GM12878 (cell line): ENCODE measurements at regions not wholly inside any gene's neighbourhood (a gene's known extent, or its start where the extent isn't known, plus 50 kb on each side); places are given as distances from the start of the nearest gene placed in this dataset.

Experiments used
- ATAC-seq: fragments of 200-7000 bp; cut with Tn5 transposase; 3 replicates; pipeline ENCODE4 v1.9.1; 2020; ENCODE audit warnings: mild to moderate bottlenecking, moderate library complexity
- BruUV-seq: library from RNA; stranded (reverse); fragments of 400-500 nt; replicated peaks from 2 replicates; lab custom pipeline; 2021; lab: Mats Ljungman, UMichigan
- CTCF ChIA-PET: fragments of 300-600 bp; sonication (Branson Sonifier 250); formaldehyde crosslinking; extraction: SDS; loops from one replicate; lab custom pipeline; 2021; ENCODE audit warnings: inconsistent platforms; lab: Yijun Ruan, JAX
- POLR2A ChIA-PET: fragments of 350-600 bp; formaldehyde crosslinking; extraction: SDS; loops from one replicate; lab custom pipeline; 2021; ENCODE audit warnings: inconsistent platforms; lab: Charles Lee
- RAD21 ChIA-PET: fragments of 300-600 bp; sonication (Branson Sonifier 250); formaldehyde crosslinking; loops from one replicate; lab custom pipeline; 2023; ENCODE audit warnings: antibody characterized with exemption; ENCODE audit not compliant: unreplicated experiment; lab: Charles Lee
- SMC1A ChIA-PET: fragments of 300-600 bp; sonication (Branson Sonifier 250); formaldehyde crosslinking; loops from one replicate; lab custom pipeline; 2023; ENCODE audit not compliant: unreplicated experiment, uncharacterized antibody; lab: Charles Lee
- DNase-seq: peaks from one replicate; pipeline ENCODE4 v3.0.0-alpha.2; 2011; ENCODE audit warnings: low read depth, low spot score
- FAIRE-seq: peaks from 3 replicates; lab custom pipeline; 2011; peaks lifted over from hg19 to GRCh38; lab: Jason Lieb, UNC
- H2AFZ ChIP-seq: 2 replicates; pipeline ENCODE4 v1.6.0; 2011; ENCODE audit warnings: low read depth, low read length, control low read depth; ENCODE audit not compliant: control insufficient read depth
- H3K27ac ChIP-seq: 2 replicates; pipeline ENCODE4 v1.5.1; 2011; ENCODE audit warnings: control low read depth; ENCODE audit not compliant: control insufficient read depth, insufficient read depth
- H3K27me3 ChIP-seq, 2 experiments: replicated peaks in 1 of 2; 2 replicates each; pipeline versions ENCODE4 v1.6.0 to v1.6.1; 2011; ENCODE audit warnings: low read length in 1 of 2; ENCODE audit not compliant: control insufficient read depth in 2 of 2, insufficient read depth in 2 of 2
- H3K36me3 ChIP-seq, 2 experiments: 2 replicates each; pipeline ENCODE4 v1.5.1; 2011; ENCODE audit warnings: low read length in 1 of 2; ENCODE audit not compliant: control insufficient read depth in 2 of 2, insufficient read depth in 2 of 2
- H3K4me1 ChIP-seq: 2 replicates; pipeline ENCODE4 v1.6.1; 2011; ENCODE audit warnings: mild to moderate bottlenecking, low read length, moderate library complexity, mixed read lengths; ENCODE audit not compliant: control insufficient read depth, insufficient read depth
- H3K4me2 ChIP-seq: 2 replicates; pipeline ENCODE4 v1.6.0; 2011; ENCODE audit warnings: control low read depth; ENCODE audit not compliant: control insufficient read depth, insufficient read depth
- H3K4me3 ChIP-seq: fragments of 200-600 bp; sonication (generic); 2 replicates; pipeline ENCODE4 v1.5.1; 2016
- H3K79me2 ChIP-seq: 2 replicates; pipeline ENCODE4 v1.6.0; 2011; ENCODE audit warnings: low read length; ENCODE audit not compliant: control insufficient read depth, insufficient read depth
- H3K9ac ChIP-seq: 2 replicates; pipeline ENCODE4 v1.8.0; 2011; ENCODE audit warnings: low read length, control low read depth, mixed read lengths; ENCODE audit not compliant: control insufficient read depth, insufficient read depth
- H3K9me3 ChIP-seq: replicated peaks from 3 replicates; pipeline ENCODE4 v1.5.1; 2011; ENCODE audit warnings: mild to moderate bottlenecking, low read length; ENCODE audit not compliant: control insufficient read depth, insufficient read depth
- H4K20me1 ChIP-seq: 2 replicates; pipeline ENCODE4 v1.6.0; 2011; ENCODE audit not compliant: control insufficient read depth, insufficient read depth
- EED ChIP-seq: sonication (generic); IDR thresholded peaks from 2 replicates; pipeline ENCODE4 v1.6.1; 2016; ENCODE audit warnings: antibody characterized with exemption, low read depth
- IKZF1 ChIP-seq: fragments of 450-650 bp; conservative IDR thresholded peaks from 2 replicates; pipeline ENCODE4 v1.6.1; 2017; ENCODE audit warnings: antibody characterized with exemption, mild to moderate bottlenecking
- NR2F1 ChIP-seq: fragments of 450-650 bp; conservative IDR thresholded peaks from 2 replicates; pipeline ENCODE4 v1.6.1; 2017; ENCODE audit warnings: mild to moderate bottlenecking
- POLR2AphosphoS5 ChIP-seq: IDR thresholded peaks from 2 replicates; pipeline ENCODE4 v1.6.1; 2011; ENCODE audit warnings: mild to moderate bottlenecking, low read length, inconsistent platforms
- RUNX3 ChIP-seq: IDR thresholded peaks from 2 replicates; pipeline ENCODE4 v1.6.1; 2012; ENCODE audit warnings: low read length, inconsistent platforms
- WGBS: methylation state at CpG from one replicate; pipeline ENCODE4 v1.1.6; 2016; ENCODE audit warnings: low lambda C conversion rate; ENCODE audit not compliant: insufficient replicate concordance, insufficient coverage; ENCODE audit errors: missing lambda C conversion rate; 5-methylcytosine and 5-hydroxymethylcytosine counted together
- in situ Hi-C: fragments of 300-500 bp; cut with MboI; formaldehyde crosslinking; loops from 9 replicates; pipeline ENCODE4 v1.14.3; 2018; ENCODE audit warnings: mixed read lengths
- intact Hi-C: fragments of 100-400 bp; cut with micrococcal nuclease; formaldehyde crosslinking; loops from one replicate; pipeline ENCODE4 v1.14.2; 2022; ENCODE audit not compliant: unreplicated experiment
- TF ChIP-seq, protein P1 (sequence below): fragments of 450-650 bp; IDR thresholded peaks from 2 replicates; pipeline ENCODE4 v1.6.1; 2016; ENCODE audit warnings: mild to moderate bottlenecking
- TF ChIP-seq, protein P2 (sequence below): IDR thresholded peaks from 2 replicates; pipeline ENCODE4 v1.6.1; 2012; ENCODE audit warnings: low read length, inconsistent platforms
- TF ChIP-seq, protein P3 (sequence below): fragments of 450-650 bp; formaldehyde crosslinking; IDR thresholded peaks from 2 replicates; pipeline ENCODE4 v1.4.0; 2020; ENCODE audit warnings: mild to moderate bottlenecking, moderate library complexity
- TF ChIP-seq, protein P4 (sequence below): fragments of 450-650 bp; formaldehyde crosslinking; IDR thresholded peaks from 2 replicates; pipeline ENCODE4 v1.5.0; 2022; ENCODE audit warnings: mild to moderate bottlenecking, missing genetic modification characterization

DNA sequence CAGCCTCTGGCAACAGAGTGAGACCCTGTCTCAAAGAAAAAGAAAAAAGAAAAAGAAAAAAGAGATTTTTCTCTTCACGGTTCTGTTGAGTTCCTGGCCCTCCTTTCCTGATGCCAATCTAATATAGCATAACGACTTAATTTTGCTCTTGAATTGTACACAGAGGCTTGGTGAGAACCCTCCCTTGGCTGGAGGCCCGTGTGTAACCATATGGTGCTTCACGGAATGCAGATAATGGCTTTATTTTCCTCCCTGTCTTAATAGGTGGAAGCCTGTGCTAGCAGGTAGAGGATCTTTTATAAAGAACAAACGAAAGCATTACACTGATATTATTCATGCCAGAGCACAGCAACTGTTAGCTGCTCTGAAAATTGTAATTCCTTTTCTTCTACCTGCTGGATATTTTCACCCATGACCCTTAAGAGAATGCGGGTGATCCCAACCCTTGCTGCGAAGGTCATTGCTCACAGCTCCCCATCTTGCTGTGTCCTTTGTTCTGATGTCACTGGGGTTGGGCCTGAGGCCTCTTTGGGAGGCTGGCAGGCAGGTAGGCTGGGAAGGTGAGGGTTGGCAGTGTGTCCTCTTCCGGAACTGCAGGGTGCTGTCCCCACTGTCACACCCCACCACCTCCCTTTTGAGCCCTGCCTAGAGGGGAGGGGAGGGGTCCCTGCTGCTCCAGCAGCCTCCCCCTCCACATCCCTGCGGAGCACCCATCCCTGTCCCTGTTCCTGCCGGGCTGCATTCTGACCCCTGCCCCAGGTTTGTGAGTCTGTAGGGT lies 83.8 kb upstream of the STOX2 start:
- Histone ChIP-seq H3K9me3 (no peaks in the 10 kb centered on the region), H3K4me2 (no peak overlapping the region), H2AFZ (no peak overlapping the region), H3K4me1 (no peaks in the 10 kb centered on the region), H3K27ac (no peak overlapping the region), H3K4me3 (no peak overlapping the region), H3K36me3 (no peaks in the 10 kb centered on the region), H3K79me2 (no peaks in the 10 kb centered on the region), H4K20me1 (no peaks in the 10 kb centered on the region), H3K9ac (no peak overlapping the region), H3K27me3 (no peaks in the 10 kb centered on the region)
- no TSS peak for BruUV-seq
- 24% methylated on average over 10 of the region's 10 CpGs for WGBS
- in situ Hi-C loops: no loop called here
- ChIA-PET POLR2A (interaction anchor here (0.6 kb wide), 1 partner anchor 472 kb away, joined by 3 read pairs; no protein-coding TSS in a partner anchor), SMC1A (no interaction called here), RAD21 (no interaction called here), CTCF (no interaction called here)
- DNase-seq: no peak
- intact Hi-C loops: no loop called here
- no peak for ATAC-seq
- FAIRE-seq: no peak
- TF ChIP-seq, protein P1, sequence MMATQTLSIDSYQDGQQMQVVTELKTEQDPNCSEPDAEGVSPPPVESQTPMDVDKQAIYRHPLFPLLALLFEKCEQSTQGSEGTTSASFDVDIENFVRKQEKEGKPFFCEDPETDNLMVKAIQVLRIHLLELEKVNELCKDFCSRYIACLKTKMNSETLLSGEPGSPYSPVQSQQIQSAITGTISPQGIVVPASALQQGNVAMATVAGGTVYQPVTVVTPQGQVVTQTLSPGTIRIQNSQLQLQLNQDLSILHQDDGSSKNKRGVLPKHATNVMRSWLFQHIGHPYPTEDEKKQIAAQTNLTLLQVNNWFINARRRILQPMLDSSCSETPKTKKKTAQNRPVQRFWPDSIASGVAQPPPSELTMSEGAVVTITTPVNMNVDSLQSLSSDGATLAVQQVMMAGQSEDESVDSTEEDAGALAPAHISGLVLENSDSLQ: no peak
- TF ChIP-seq RUNX3 (no peak), NR2F1 (no peak), POLR2AphosphoS5 (no peak), EED (no peak), IKZF1 (no peak)
- TF ChIP-seq, protein P2, sequence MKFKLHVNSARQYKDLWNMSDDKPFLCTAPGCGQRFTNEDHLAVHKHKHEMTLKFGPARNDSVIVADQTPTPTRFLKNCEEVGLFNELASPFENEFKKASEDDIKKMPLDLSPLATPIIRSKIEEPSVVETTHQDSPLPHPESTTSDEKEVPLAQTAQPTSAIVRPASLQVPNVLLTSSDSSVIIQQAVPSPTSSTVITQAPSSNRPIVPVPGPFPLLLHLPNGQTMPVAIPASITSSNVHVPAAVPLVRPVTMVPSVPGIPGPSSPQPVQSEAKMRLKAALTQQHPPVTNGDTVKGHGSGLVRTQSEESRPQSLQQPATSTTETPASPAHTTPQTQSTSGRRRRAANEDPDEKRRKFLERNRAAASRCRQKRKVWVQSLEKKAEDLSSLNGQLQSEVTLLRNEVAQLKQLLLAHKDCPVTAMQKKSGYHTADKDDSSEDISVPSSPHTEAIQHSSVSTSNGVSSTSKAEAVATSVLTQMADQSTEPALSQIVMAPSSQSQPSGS: no peak
- TF ChIP-seq, protein P3, sequence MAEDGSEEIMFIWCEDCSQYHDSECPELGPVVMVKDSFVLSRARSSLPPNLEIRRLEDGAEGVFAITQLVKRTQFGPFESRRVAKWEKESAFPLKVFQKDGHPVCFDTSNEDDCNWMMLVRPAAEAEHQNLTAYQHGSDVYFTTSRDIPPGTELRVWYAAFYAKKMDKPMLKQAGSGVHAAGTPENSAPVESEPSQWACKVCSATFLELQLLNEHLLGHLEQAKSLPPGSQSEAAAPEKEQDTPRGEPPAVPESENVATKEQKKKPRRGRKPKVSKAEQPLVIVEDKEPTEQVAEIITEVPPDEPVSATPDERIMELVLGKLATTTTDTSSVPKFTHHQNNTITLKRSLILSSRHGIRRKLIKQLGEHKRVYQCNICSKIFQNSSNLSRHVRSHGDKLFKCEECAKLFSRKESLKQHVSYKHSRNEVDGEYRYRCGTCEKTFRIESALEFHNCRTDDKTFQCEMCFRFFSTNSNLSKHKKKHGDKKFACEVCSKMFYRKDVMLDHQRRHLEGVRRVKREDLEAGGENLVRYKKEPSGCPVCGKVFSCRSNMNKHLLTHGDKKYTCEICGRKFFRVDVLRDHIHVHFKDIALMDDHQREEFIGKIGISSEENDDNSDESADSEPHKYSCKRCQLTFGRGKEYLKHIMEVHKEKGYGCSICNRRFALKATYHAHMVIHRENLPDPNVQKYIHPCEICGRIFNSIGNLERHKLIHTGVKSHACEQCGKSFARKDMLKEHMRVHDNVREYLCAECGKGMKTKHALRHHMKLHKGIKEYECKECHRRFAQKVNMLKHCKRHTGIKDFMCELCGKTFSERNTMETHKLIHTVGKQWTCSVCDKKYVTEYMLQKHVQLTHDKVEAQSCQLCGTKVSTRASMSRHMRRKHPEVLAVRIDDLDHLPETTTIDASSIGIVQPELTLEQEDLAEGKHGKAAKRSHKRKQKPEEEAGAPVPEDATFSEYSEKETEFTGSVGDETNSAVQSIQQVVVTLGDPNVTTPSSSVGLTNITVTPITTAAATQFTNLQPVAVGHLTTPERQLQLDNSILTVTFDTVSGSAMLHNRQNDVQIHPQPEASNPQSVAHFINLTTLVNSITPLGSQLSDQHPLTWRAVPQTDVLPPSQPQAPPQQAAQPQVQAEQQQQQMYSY (CRISPR knock-in tag): no peak
- TF ChIP-seq, protein P4, sequence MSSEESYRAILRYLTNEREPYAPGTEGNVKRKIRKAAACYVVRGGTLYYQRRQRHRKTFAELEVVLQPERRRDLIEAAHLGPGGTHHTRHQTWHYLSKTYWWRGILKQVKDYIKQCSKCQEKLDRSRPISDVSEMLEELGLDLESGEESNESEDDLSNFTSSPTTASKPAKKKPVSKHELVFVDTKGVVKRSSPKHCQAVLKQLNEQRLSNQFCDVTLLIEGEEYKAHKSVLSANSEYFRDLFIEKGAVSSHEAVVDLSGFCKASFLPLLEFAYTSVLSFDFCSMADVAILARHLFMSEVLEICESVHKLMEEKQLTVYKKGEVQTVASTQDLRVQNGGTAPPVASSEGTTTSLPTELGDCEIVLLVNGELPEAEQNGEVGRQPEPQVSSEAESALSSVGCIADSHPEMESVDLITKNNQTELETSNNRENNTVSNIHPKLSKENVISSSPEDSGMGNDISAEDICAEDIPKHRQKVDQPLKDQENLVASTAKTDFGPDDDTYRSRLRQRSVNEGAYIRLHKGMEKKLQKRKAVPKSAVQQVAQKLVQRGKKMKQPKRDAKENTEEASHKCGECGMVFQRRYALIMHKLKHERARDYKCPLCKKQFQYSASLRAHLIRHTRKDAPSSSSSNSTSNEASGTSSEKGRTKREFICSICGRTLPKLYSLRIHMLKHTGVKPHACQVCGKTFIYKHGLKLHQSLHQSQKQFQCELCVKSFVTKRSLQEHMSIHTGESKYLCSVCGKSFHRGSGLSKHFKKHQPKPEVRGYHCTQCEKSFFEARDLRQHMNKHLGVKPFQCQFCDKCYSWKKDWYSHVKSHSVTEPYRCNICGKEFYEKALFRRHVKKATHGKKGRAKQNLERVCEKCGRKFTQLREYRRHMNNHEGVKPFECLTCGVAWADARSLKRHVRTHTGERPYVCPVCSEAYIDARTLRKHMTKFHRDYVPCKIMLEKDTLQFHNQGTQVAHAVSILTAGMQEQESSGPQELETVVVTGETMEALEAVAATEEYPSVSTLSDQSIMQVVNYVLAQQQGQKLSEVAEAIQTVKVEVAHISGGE (CRISPR knock-in tag): no peak
